ENCODE measurements at regions not wholly inside any gene's neighbourhood (a gene's known extent, or its start where the extent isn't known, plus 50 kb on each side); places are given as distances from the start of the nearest gene placed in this dataset.

DNA sequence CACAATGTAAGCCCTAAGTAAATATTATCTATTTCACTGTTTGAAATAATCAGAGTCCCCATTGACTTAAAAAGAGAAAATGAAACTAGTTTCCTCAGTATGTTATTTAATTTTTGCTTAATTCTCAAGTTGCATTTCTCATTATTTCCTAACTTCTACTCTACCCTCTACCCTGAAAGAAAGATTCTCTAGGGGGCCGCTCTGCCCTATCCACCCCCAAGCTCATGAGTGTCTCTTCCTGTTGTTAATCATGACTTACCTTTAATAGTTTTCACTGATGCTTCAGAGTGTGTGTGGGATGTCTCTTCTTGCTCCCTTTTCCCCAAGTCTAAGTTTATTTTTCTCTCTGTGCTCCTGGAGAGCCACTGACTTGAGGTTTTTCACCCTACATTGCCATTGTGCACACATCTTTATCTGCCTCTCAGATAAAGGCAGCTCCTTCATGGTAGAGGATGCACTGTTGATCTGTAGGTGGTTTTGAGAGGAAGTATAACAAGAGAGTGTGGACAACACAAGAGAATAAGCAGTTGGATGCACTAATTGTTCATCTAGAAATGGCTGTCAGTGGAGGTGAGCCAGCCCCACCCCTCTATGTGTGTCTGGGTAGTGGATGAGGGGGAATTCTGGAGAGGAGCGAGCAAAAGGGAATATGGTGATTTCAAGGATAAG lies 261.7 kb downstream of the CHRM3 start:
- TF ChIP-seq CTCF (optimal IDR thresholded peaks at IDR 0.05 in 1 of 3, IDR thresholded peaks at IDR 0.05 in 1 of 3, conservative IDR thresholded peaks at IDR 0.05 in 1 of 3; ENCODE audit: extremely low read depth in 1 of 3, insufficient read depth in 2 of 3, low read length in 3 of 3) (no peak), EZH2 (IDR thresholded peaks at IDR 0.05; ENCODE audit: low read length) (no peak)
- no peaks in the 10 kb centered on the region for H3K27me3 ChIP-seq (ENCODE audit: control insufficient read depth, extremely low read depth, insufficient read depth, low read length)
- H3K9me3 ChIP-seq (ENCODE audit: control insufficient read depth, low read depth, low read length): no peaks in the 10 kb centered on the region
- H3K27ac ChIP-seq (ENCODE audit: control insufficient read depth, insufficient read depth, low read length): no peak overlapping the region
- H2AFZ ChIP-seq (ENCODE audit: control insufficient read depth, low read length): no peak overlapping the region
- H4K20me1 ChIP-seq (ENCODE audit: control insufficient read depth, extremely low read depth, insufficient read depth, low read length): no peaks in the 10 kb centered on the region
- no peaks in the 10 kb centered on the region for H3K79me2 ChIP-seq (ENCODE audit: control insufficient read depth, insufficient read depth, low read length)
- no peak overlapping the region for H3K9ac ChIP-seq (ENCODE audit: control insufficient read depth, extremely low read depth, insufficient read depth, low read length)
- no peak for DNase-seq (ENCODE audit: low read depth, low spot score)
- H3K4me3 ChIP-seq (ENCODE audit: control insufficient read depth in 2 of 3, extremely low read depth in 1 of 3, insufficient read depth in 2 of 3, low read depth in 1 of 3, low read length in 3 of 3): no peak overlapping the region
- no peaks in the 10 kb centered on the region for H3K4me1 ChIP-seq (ENCODE audit: control insufficient read depth, extremely low read depth, insufficient read depth, low read length)
- no peak for FAIRE-seq
- dilution Hi-C loops (cut with MboI; ENCODE audit: extremely low pct_ligation_motif_present, low sequenced_read_pairs): no loop called here
- no peaks in the 10 kb centered on the region for H3K9me1 ChIP-seq (ENCODE audit: control insufficient read depth, extremely low read depth, insufficient read depth, low read length)
- no peak overlapping the region for H3K4me2 ChIP-seq (ENCODE audit: control insufficient read depth, extremely low read depth, insufficient read depth, low read depth, low read length)
- H3K36me3 ChIP-seq (ENCODE audit: control insufficient read depth in 2 of 2, extremely low read depth in 1 of 2, insufficient read depth in 2 of 2, low read length in 2 of 2): no peaks in the 10 kb centered on the region

DNA sequence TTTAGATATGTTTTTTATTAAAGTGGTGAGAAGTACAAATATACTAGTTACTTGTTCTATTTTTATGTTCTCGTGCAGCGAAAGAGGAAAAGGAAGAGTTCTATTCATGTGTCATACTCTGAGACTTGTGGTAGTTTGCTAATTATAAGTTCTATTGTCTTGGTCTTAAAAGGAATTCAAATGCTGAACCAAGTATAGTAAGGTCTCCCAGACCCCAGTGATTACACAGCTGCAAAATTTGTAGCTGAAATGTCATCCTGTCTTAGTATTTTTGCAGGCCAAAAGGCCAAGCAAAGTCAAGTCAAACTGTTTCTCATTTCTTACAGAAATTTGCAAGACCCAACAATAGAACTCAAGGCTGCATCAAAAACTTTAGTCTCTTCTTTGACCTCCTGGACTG lies 268.7 kb downstream of the CHRM3 start:
- no peak overlapping the region for H3K9ac ChIP-seq (ENCODE audit: control insufficient read depth, extremely low read depth, insufficient read depth, low read length)
- FAIRE-seq: no peak
- H4K20me1 ChIP-seq (ENCODE audit: control insufficient read depth, extremely low read depth, insufficient read depth, low read length): no peaks in the 10 kb centered on the region

More for the DNA sequence above, 268.7 kb downstream of the CHRM3 start:
- Histone ChIP-seq H3K9me1 (ENCODE audit: control insufficient read depth, extremely low read depth, insufficient read depth, low read length) (no peaks in the 10 kb centered on the region), H3K4me1 (ENCODE audit: control insufficient read depth, extremely low read depth, insufficient read depth, low read length) (no peaks in the 10 kb centered on the region), H3K9me3 (ENCODE audit: control insufficient read depth, low read depth, low read length) (no peaks in the 10 kb centered on the region), H3K36me3 (ENCODE audit: control insufficient read depth in 2 of 2, extremely low read depth in 1 of 2, insufficient read depth in 2 of 2, low read length in 2 of 2) (no peaks in the 10 kb centered on the region), H3K27ac (ENCODE audit: control insufficient read depth, insufficient read depth, low read length) (no peak overlapping the region), H3K27me3 (ENCODE audit: control insufficient read depth, extremely low read depth, insufficient read depth, low read length) (no peaks in the 10 kb centered on the region), H3K79me2 (ENCODE audit: control insufficient read depth, insufficient read depth, low read length) (no peaks in the 10 kb centered on the region), H3K4me3 (ENCODE audit: control insufficient read depth in 2 of 3, extremely low read depth in 1 of 3, insufficient read depth in 2 of 3, low read depth in 1 of 3, low read length in 3 of 3) (no peak overlapping the region), H2AFZ (ENCODE audit: control insufficient read depth, low read length) (no peak overlapping the region), H3K4me2 (ENCODE audit: control insufficient read depth, extremely low read depth, insufficient read depth, low read depth, low read length) (no peak overlapping the region)
- no peak for DNase-seq (ENCODE audit: low read depth, low spot score)
- TF ChIP-seq CTCF (optimal IDR thresholded peaks at IDR 0.05 in 1 of 3, IDR thresholded peaks at IDR 0.05 in 1 of 3, conservative IDR thresholded peaks at IDR 0.05 in 1 of 3; ENCODE audit: extremely low read depth in 1 of 3, insufficient read depth in 2 of 3, low read length in 3 of 3) (no peak), EZH2 (IDR thresholded peaks at IDR 0.05; ENCODE audit: low read length) (no peak)
- dilution Hi-C loops (cut with MboI; ENCODE audit: extremely low pct_ligation_motif_present, low sequenced_read_pairs): no loop called here

All from keratinocyte (primary cell).